ENCODE measurements at regions not wholly inside any gene's neighbourhood (a gene's known extent, or its start where the extent isn't known, plus 50 kb on each side); places are given as distances from the start of the nearest gene placed in this dataset.

DNA sequence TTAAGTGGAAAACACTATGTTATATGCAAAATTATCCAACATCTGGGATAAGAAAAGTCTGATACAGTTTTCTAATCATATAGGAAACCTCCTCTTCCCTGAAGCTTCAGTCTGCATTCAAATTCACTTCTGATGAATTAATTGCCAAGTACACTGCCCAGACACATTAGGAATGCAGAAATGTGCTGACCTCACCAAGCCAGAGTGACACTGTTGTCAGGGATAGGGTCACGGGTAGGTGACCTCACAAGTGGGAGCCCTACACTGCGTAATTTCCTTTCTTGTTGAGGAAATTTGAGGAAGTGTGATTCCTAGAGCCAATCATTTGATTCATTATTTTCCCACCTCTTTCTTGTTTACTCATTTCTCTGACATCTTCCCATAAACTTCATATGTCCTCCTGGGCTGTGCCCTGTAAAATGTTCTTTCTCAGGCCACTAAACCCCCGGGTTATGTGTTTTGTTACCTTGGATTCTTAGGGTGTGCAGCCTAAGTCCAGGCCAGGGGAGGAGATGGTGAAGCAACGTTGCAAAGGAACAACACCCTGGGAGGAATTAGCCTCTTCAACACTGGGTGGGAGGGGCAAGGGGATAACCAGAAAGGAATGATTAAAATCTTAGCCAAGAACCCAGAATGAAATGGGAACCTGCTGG is 411.9 kb downstream of the MTRR start:
- TF ChIP-seq, protein P1, sequence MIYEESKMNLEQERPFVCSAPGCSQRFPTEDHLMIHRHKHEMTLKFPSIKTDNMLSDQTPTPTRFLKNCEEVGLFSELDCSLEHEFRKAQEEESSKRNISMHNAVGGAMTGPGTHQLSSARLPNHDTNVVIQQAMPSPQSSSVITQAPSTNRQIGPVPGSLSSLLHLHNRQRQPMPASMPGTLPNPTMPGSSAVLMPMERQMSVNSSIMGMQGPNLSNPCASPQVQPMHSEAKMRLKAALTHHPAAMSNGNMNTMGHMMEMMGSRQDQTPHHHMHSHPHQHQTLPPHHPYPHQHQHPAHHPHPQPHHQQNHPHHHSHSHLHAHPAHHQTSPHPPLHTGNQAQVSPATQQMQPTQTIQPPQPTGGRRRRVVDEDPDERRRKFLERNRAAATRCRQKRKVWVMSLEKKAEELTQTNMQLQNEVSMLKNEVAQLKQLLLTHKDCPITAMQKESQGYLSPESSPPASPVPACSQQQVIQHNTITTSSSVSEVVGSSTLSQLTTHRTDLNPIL (CRISPR knock-in tag; IDR thresholded peaks at IDR 0.05; ENCODE audit: low read depth) = no peak
- TF ChIP-seq, protein P2, sequence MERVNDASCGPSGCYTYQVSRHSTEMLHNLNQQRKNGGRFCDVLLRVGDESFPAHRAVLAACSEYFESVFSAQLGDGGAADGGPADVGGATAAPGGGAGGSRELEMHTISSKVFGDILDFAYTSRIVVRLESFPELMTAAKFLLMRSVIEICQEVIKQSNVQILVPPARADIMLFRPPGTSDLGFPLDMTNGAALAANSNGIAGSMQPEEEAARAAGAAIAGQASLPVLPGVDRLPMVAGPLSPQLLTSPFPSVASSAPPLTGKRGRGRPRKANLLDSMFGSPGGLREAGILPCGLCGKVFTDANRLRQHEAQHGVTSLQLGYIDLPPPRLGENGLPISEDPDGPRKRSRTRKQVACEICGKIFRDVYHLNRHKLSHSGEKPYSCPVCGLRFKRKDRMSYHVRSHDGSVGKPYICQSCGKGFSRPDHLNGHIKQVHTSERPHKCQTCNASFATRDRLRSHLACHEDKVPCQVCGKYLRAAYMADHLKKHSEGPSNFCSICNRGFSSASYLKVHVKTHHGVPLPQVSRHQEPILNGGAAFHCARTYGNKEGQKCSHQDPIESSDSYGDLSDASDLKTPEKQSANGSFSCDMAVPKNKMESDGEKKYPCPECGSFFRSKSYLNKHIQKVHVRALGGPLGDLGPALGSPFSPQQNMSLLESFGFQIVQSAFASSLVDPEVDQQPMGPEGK (CRISPR knock-in tag; IDR thresholded peaks at IDR 0.05; ENCODE audit: borderline replicate concordance) = no peak
- TF ChIP-seq, protein P3, sequence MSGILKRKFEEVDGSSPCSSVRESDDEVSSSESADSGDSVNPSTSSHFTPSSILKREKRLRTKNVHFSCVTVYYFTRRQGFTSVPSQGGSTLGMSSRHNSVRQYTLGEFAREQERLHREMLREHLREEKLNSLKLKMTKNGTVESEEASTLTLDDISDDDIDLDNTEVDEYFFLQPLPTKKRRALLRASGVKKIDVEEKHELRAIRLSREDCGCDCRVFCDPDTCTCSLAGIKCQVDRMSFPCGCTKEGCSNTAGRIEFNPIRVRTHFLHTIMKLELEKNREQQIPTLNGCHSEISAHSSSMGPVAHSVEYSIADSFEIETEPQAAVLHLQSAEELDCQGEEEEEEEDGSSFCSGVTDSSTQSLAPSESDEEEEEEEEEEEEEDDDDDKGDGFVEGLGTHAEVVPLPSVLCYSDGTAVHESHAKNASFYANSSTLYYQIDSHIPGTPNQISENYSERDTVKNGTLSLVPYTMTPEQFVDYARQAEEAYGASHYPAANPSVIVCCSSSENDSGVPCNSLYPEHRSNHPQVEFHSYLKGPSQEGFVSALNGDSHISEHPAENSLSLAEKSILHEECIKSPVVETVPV (CRISPR knock-in tag; IDR thresholded peaks at IDR 0.05) = no peak
- TF ChIP-seq SNAI2 (CRISPR knock-in tag; IDR thresholded peaks at IDR 0.05) (no peak), ARNTL (CRISPR knock-in tag; IDR thresholded peaks at IDR 0.05; ENCODE audit: borderline replicate concordance, low read depth) (no peak), ZNF8 (CRISPR knock-in tag; IDR thresholded peaks at IDR 0.05) (no peak), ZFP3 (CRISPR knock-in tag; IDR thresholded peaks at IDR 0.05) (no peak), ZNF565 (CRISPR knock-in tag; conservative IDR thresholded peaks at IDR 0.05; ENCODE audit: low read depth) (no peak), PPARA (CRISPR knock-in tag; IDR thresholded peaks at IDR 0.05; ENCODE audit: borderline replicate concordance) (no peak), TOX (CRISPR knock-in tag; IDR thresholded peaks at IDR 0.05; ENCODE audit: borderline replicate concordance) (no peak), ESRRG (CRISPR knock-in tag; IDR thresholded peaks at IDR 0.05) (no peak), GLIS3 (CRISPR knock-in tag; IDR thresholded peaks at IDR 0.05) (no peak), CSDC2 (CRISPR knock-in tag; IDR thresholded peaks at IDR 0.05) (no peak)
- TF ChIP-seq, protein P4, sequence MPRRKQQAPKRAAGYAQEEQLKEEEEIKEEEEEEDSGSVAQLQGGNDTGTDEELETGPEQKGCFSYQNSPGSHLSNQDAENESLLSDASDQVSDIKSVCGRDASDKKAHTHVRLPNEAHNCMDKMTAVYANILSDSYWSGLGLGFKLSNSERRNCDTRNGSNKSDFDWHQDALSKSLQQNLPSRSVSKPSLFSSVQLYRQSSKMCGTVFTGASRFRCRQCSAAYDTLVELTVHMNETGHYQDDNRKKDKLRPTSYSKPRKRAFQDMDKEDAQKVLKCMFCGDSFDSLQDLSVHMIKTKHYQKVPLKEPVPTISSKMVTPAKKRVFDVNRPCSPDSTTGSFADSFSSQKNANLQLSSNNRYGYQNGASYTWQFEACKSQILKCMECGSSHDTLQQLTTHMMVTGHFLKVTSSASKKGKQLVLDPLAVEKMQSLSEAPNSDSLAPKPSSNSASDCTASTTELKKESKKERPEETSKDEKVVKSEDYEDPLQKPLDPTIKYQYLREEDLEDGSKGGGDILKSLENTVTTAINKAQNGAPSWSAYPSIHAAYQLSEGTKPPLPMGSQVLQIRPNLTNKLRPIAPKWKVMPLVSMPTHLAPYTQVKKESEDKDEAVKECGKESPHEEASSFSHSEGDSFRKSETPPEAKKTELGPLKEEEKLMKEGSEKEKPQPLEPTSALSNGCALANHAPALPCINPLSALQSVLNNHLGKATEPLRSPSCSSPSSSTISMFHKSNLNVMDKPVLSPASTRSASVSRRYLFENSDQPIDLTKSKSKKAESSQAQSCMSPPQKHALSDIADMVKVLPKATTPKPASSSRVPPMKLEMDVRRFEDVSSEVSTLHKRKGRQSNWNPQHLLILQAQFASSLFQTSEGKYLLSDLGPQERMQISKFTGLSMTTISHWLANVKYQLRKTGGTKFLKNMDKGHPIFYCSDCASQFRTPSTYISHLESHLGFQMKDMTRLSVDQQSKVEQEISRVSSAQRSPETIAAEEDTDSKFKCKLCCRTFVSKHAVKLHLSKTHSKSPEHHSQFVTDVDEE (CRISPR knock-in tag; IDR thresholded peaks at IDR 0.05) = no peak

All from SK-N-SH treated with all-trans-retinoic acid at 6 μM for 48 hours (cell line).